HepG2 (cell line): ENCODE measurements at regions not wholly inside any gene's neighbourhood (a gene's known extent, or its start where the extent isn't known, plus 50 kb on each side); places are given as distances from the start of the nearest gene placed in this dataset.

Experiments
- ATRX ChIP-seq: sonication (generic); formaldehyde crosslinking; IDR thresholded peaks from 2 replicates; pipeline ENCODE4 v1.4.0; 2020; ENCODE audit warnings: missing genetic modification reagents, borderline replicate concordance
- BCL6 ChIP-seq: IDR thresholded peaks from 2 replicates; pipeline ENCODE4 v1.6.1; 2016; ENCODE audit warnings: missing genetic modification reagents, missing compliant biosample characterization
- CBFB ChIP-seq: sonication (generic); formaldehyde crosslinking; IDR thresholded peaks from 2 replicates; pipeline ENCODE4 v1.4.0; 2020; ENCODE audit warnings: missing genetic modification reagents
- CBX1 ChIP-seq: IDR thresholded peaks from one replicate; pipeline ENCODE4 v1.6.1; 2016; ENCODE audit warnings: antibody characterized with exemption, low read depth
- DR1 ChIP-seq: sonication (generic); formaldehyde crosslinking; IDR thresholded peaks from 2 replicates; pipeline ENCODE4 v1.8.0; 2021; ENCODE audit warnings: mild to moderate bottlenecking, missing genetic modification reagents, inconsistent platforms
- EEA1 ChIP-seq: sonication (generic); formaldehyde crosslinking; IDR thresholded peaks from 2 replicates; pipeline ENCODE4 v1.5.1; 2020; ENCODE audit warnings: mild to moderate bottlenecking, missing genetic modification reagents, borderline replicate concordance
- ETV6 ChIP-seq: sonication (generic); formaldehyde crosslinking; conservative IDR thresholded peaks from 2 replicates; pipeline ENCODE4 v1.4.0; 2020; ENCODE audit warnings: missing genetic modification reagents
- JARID2 ChIP-seq: sonication (generic); formaldehyde crosslinking; IDR thresholded peaks from 2 replicates; pipeline ENCODE4 v1.8.1; 2023; ENCODE audit warnings: missing genetic modification reagents, inconsistent platforms; ENCODE audit not compliant: insufficient replicate concordance
- KDM2A ChIP-seq: sonication (generic); formaldehyde crosslinking; IDR thresholded peaks from 2 replicates; pipeline ENCODE4 v1.4.0; 2020; ENCODE audit warnings: low read depth, missing genetic modification reagents, borderline replicate concordance
- KLF15 ChIP-seq: sonication (generic); formaldehyde crosslinking; IDR thresholded peaks from 2 replicates; pipeline ENCODE4 v1.8.1; 2023; ENCODE audit warnings: borderline replicate concordance, mild to moderate bottlenecking, inconsistent platforms, missing genetic modification reagents, mixed read lengths
- POGZ ChIP-seq: sonication (generic); formaldehyde crosslinking; IDR thresholded peaks from 2 replicates; pipeline ENCODE4 v1.4.0; 2020; ENCODE audit warnings: mild to moderate bottlenecking, missing genetic modification reagents
- SMYD3 ChIP-seq: sonication (generic); formaldehyde crosslinking; IDR thresholded peaks from 2 replicates; pipeline ENCODE4 v1.8.1; 2023; ENCODE audit warnings: mild to moderate bottlenecking, missing genetic modification reagents
- TSC22D2 ChIP-seq: sonication (generic); formaldehyde crosslinking; IDR thresholded peaks from 2 replicates; pipeline ENCODE4 v1.5.1; 2020; ENCODE audit warnings: missing genetic modification reagents, mild to moderate bottlenecking, borderline replicate concordance
- UBTF ChIP-seq: sonication (generic); formaldehyde crosslinking; IDR thresholded peaks from 2 replicates; pipeline ENCODE4 v1.4.0; 2020; ENCODE audit warnings: mild to moderate bottlenecking, missing genetic modification reagents
- ZEB1 ChIP-seq: IDR thresholded peaks from 2 replicates; pipeline ENCODE4 v1.6.1; 2012; ENCODE audit warnings: mild to moderate bottlenecking, low read depth, inconsistent platforms; ENCODE audit not compliant: insufficient replicate concordance
- ZNF274 ChIP-seq: sonication (generic); formaldehyde crosslinking; IDR thresholded peaks from 2 replicates; pipeline ENCODE4 v1.5.1; 2020; ENCODE audit warnings: mild to moderate bottlenecking, missing genetic modification reagents
- ZNF275 ChIP-seq: sonication (generic); formaldehyde crosslinking; IDR thresholded peaks from 2 replicates; pipeline ENCODE4 v1.8.0; 2022; ENCODE audit warnings: missing genetic modification reagents, mild to moderate bottlenecking, inconsistent platforms, borderline replicate concordance
- ZNF558 ChIP-seq: sonication (generic); formaldehyde crosslinking; IDR thresholded peaks from 2 replicates; pipeline ENCODE4 v1.9.0; 2022; ENCODE audit warnings: mild to moderate bottlenecking, missing genetic modification reagents, borderline replicate concordance
- ZNF75D ChIP-seq: sonication (generic); formaldehyde crosslinking; IDR thresholded peaks from 2 replicates; pipeline ENCODE4 v1.8.1; 2023; ENCODE audit warnings: missing genetic modification reagents, mild to moderate bottlenecking, borderline replicate concordance
- ZSCAN21 ChIP-seq: sonication (generic); formaldehyde crosslinking; IDR thresholded peaks from 2 replicates; pipeline ENCODE4 v1.8.0; 2022; ENCODE audit warnings: mild to moderate bottlenecking, missing genetic modification reagents, moderate library complexity, borderline replicate concordance
- TF ChIP-seq, protein P1 (sequence below): sonication (generic); formaldehyde crosslinking; IDR thresholded peaks from 2 replicates; pipeline ENCODE4 v1.4.0; 2020; ENCODE audit warnings: missing genetic modification reagents, low read depth, mild to moderate bottlenecking, borderline replicate concordance
- TF ChIP-seq, protein P2 (sequence below): sonication (generic); formaldehyde crosslinking; IDR thresholded peaks from 2 replicates; pipeline ENCODE4 v1.5.0; 2020; ENCODE audit warnings: missing genetic modification reagents

- TF ChIP-seq KDM2A (CRISPR knock-in tag) (peak; percentile 68), ATRX (CRISPR knock-in tag) (no peak), KLF15 (peak; percentile 24; the same call in 1 of the 2 replicates), ZEB1 (peak; percentile 16), SMYD3 (0 out of 2 replicates have a peak, but pooled peaks have one; percentile 35), ZNF275 (CRISPR knock-in tag) (no peak; the same call in 1 of the 2 replicates), ZSCAN21 (CRISPR knock-in tag) (peak; percentile 49; the same call in 1 of the 2 replicates), CBX1 (peak; percentile 28), DR1 (CRISPR knock-in tag) (peak; percentile 41; the same call in 1 of the 2 replicates), ZNF274 (CRISPR knock-in tag) (0 out of 2 replicates have a peak, but pooled peaks have one; percentile 25), POGZ (CRISPR knock-in tag) (peak; percentile 50; the same call in 1 of the 2 replicates), JARID2 (no peak), BCL6 (CRISPR knock-in tag) (0 out of 2 replicates have a peak, but pooled peaks have one; percentile 29), ZNF75D (CRISPR knock-in tag) (no peak), TSC22D2 (CRISPR knock-in tag) (peak; percentile 20; the same call in 1 of the 2 replicates), ETV6 (CRISPR knock-in tag) (0 out of 2 replicates have a peak, but pooled peaks have one; percentile 45), ZNF558 (CRISPR knock-in tag) (no peak), UBTF (CRISPR knock-in tag) (peak; percentile 87), EEA1 (CRISPR knock-in tag) (no peak; the same call in 1 of the 2 replicates), CBFB (CRISPR knock-in tag) (peak; percentile 64; the same call in 1 of the 2 replicates)
- TF ChIP-seq, protein P1, sequence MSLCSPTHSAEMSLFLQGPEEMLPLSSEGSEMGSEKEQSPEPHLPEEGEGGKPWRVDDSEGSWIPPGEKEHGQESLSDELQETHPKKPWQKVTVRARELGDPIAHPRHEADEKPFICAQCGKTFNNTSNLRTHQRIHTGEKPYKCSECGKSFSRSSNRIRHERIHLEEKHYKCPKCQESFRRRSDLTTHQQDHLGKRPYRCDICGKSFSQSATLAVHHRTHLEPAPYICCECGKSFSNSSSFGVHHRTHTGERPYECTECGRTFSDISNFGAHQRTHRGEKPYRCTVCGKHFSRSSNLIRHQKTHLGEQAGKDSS (CRISPR knock-in tag) = peak; percentile 54
- TF ChIP-seq, protein P2, sequence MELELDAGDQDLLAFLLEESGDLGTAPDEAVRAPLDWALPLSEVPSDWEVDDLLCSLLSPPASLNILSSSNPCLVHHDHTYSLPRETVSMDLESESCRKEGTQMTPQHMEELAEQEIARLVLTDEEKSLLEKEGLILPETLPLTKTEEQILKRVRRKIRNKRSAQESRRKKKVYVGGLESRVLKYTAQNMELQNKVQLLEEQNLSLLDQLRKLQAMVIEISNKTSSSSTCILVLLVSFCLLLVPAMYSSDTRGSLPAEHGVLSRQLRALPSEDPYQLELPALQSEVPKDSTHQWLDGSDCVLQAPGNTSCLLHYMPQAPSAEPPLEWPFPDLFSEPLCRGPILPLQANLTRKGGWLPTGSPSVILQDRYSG = no peak
Observed at GRCh38 chr1:9181990-9182783, 52.4 kb upstream of the H6PD start (continued).
